ENCODE measurements at regions not wholly inside any gene's neighbourhood (a gene's known extent, or its start where the extent isn't known, plus 50 kb on each side); places are given as distances from the start of the nearest gene placed in this dataset.

DNA sequence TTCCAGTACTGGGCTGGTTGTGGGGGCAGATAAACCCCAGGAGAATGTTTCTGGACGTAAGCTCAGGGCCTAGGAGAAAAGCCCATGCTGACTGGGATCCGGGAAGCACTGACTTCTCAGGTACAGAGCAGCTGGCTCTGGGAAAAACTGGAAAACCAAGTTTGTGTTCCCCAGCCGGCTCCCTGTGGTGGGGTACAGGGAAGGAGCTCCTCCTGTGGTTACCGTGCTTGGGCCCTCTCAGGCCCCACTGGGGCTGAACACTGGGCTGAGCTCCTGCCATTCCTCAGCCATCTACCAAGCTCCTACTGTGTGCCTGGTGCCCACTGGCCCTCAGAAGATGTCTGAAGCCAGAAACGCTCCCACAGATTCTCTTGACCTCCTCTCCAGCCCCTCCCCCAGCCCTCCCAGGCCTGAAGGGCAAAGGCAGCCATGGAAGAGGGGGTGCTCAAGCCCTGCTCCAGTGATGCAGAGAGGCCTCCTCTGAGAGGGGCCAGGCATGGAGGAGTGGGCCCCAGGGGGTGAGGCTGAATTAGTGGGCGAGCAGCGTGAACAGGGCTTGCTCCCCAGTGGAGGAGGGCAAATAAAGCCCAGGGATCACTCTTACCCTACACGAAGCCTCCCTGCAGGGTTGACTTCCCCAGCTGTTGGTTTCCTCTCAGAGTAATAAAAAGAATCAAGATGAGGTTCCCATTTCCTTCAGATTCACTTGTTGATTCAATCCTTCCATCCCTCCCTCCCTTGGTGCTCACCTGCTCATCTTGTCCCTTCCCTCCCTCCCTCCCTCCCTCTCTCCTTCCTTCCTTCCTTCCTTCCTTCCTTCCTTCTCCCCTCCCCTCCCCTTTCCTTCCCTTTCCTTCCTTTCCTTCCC lies 100.0 kb downstream of the VEGFA start:
- peak overlapping the region in 1 of 2 experiments; percentile 60; a peak in 2 of 4 replicates for H3K9ac ChIP-seq (ENCODE audit: insufficient read depth in 1 of 2, low read depth in 2 of 2, low read length in 2 of 2)
- intact Hi-C loops (cut with micrococcal nuclease) (no loop called here), in situ Hi-C loops (cut with MboI) (no loop called here)
- no peak overlapping the region for H3K27ac ChIP-seq (ENCODE audit: extremely low read depth, low read depth, low read length)
- no peak for FAIRE-seq
- no peaks in the 10 kb centered on the region for H3K27me3 ChIP-seq (ENCODE audit: control insufficient read depth in 2 of 2, insufficient read depth in 2 of 2, low read length in 2 of 2)
- H3K79me2 ChIP-seq (ENCODE audit: control insufficient read depth, insufficient read depth, low read length) = no peaks in the 10 kb centered on the region
- peaks cover 10 to 27% of the 10 kb centered on the region in 2 experiments for H3K4me1 ChIP-seq (replicated peaks in 1 of 2; ENCODE audit: control insufficient read depth in 2 of 2, insufficient read depth in 2 of 2, low read length in 2 of 2)
- 43% methylated on average over 8 of the region's 8 CpGs for WGBS (ENCODE audit: insufficient coverage, low coverage, missing lambda C conversion rate)
- POLR2A ChIA-PET = interaction anchor here (0.6 to 1.2 kb wide), 9 partner anchors 8 to 237 kb away, joined by 3 to 4 read pairs (median 3); no protein-coding TSS in a partner anchor
- H3K4me2 ChIP-seq (ENCODE audit: insufficient read depth, low read length) = no peak overlapping the region
- no peaks in the 10 kb centered on the region for H3K9me1 ChIP-seq (ENCODE audit: control insufficient read depth, insufficient read depth, low read length)
- H3K4me3 ChIP-seq = no peak overlapping the region
- CTCF ChIA-PET (ENCODE audit: low intra/inter-chr PET ratio) = no interaction called here
- no peaks in the 10 kb centered on the region for H3K9me3 ChIP-seq (replicated peaks; ENCODE audit: control insufficient read depth, insufficient read depth, low read depth, low read length)
- H4K20me1 ChIP-seq (replicated peaks; ENCODE audit: control insufficient read depth, insufficient read depth, low read length) = no peaks in the 10 kb centered on the region
- H3K36me3 ChIP-seq (ENCODE audit: control insufficient read depth, insufficient read depth, low read length) = no peaks in the 10 kb centered on the region
- no TSS peak for BruUV-seq (replicated peaks)
- ATAC-seq = no peak; the same call in 2 of the 3 replicates
- H2AFZ ChIP-seq (ENCODE audit: low read depth, low read length) = no peak overlapping the region; the same call in 1 of the 2 replicates
- DNase-seq (ENCODE audit: extremely low read depth in 1 of 4, low spot score in 3 of 4) = no peak
- TF ChIP-seq SPI1 (IDR thresholded peaks at IDR 0.05; ENCODE audit: borderline replicate concordance, low read depth, low read length) (peak; percentile 36; the same call in 1 of the 2 replicates), PHF21A (IDR thresholded peaks at IDR 0.05; ENCODE audit: borderline replicate concordance, low read depth) (no peak), ZNF217 (CRISPR knock-in tag; IDR thresholded peaks at IDR 0.05) (no peak), ZNF76 (CRISPR knock-in tag; IDR thresholded peaks at IDR 0.05; ENCODE audit: borderline replicate concordance) (no peak), SAFB (IDR thresholded peaks at IDR 0.05; ENCODE audit: borderline replicate concordance, low read depth, low read length) (no peak), DPF2 (IDR thresholded peaks at IDR 0.05) (no peak), MYBL2 (IDR thresholded peaks at IDR 0.05; ENCODE audit: low read depth) (no peak), MYBL2 (CRISPR knock-in tag; IDR thresholded peaks at IDR 0.05; ENCODE audit: borderline replicate concordance) (no peak)
- TF ChIP-seq, protein P1, sequence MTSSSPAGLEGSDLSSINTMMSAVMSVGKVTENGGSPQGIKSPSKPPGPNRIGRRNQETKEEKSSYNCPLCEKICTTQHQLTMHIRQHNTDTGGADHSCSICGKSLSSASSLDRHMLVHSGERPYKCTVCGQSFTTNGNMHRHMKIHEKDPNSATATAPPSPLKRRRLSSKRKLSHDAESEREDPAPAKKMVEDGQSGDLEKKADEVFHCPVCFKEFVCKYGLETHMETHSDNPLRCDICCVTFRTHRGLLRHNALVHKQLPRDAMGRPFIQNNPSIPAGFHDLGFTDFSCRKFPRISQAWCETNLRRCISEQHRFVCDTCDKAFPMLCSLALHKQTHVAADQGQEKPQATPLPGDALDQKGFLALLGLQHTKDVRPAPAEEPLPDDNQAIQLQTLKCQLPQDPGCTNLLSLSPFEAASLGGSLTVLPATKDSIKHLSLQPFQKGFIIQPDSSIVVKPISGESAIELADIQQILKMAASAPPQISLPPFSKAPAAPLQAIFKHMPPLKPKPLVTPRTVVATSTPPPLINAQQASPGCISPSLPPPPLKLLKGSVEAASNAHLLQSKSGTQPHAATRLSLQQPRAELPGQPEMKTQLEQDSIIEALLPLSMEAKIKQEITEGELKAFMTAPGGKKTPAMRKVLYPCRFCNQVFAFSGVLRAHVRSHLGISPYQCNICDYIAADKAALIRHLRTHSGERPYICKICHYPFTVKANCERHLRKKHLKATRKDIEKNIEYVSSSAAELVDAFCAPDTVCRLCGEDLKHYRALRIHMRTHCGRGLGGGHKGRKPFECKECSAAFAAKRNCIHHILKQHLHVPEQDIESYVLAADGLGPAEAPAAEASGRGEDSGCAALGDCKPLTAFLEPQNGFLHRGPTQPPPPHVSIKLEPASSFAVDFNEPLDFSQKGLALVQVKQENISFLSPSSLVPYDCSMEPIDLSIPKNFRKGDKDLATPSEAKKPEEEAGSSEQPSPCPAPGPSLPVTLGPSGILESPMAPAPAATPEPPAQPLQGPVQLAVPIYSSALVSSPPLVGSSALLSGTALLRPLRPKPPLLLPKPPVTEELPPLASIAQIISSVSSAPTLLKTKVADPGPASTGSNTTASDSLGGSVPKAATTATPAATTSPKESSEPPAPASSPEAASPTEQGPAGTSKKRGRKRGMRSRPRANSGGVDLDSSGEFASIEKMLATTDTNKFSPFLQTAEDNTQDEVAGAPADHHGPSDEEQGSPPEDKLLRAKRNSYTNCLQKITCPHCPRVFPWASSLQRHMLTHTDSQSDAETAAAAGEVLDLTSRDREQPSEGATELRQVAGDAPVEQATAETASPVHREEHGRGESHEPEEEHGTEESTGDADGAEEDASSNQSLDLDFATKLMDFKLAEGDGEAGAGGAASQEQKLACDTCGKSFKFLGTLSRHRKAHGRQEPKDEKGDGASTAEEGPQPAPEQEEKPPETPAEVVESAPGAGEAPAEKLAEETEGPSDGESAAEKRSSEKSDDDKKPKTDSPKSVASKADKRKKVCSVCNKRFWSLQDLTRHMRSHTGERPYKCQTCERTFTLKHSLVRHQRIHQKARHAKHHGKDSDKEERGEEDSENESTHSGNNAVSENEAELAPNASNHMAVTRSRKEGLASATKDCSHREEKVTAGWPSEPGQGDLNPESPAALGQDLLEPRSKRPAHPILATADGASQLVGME (CRISPR knock-in tag; IDR thresholded peaks at IDR 0.05) = no peak
- TF ChIP-seq, protein P2, sequence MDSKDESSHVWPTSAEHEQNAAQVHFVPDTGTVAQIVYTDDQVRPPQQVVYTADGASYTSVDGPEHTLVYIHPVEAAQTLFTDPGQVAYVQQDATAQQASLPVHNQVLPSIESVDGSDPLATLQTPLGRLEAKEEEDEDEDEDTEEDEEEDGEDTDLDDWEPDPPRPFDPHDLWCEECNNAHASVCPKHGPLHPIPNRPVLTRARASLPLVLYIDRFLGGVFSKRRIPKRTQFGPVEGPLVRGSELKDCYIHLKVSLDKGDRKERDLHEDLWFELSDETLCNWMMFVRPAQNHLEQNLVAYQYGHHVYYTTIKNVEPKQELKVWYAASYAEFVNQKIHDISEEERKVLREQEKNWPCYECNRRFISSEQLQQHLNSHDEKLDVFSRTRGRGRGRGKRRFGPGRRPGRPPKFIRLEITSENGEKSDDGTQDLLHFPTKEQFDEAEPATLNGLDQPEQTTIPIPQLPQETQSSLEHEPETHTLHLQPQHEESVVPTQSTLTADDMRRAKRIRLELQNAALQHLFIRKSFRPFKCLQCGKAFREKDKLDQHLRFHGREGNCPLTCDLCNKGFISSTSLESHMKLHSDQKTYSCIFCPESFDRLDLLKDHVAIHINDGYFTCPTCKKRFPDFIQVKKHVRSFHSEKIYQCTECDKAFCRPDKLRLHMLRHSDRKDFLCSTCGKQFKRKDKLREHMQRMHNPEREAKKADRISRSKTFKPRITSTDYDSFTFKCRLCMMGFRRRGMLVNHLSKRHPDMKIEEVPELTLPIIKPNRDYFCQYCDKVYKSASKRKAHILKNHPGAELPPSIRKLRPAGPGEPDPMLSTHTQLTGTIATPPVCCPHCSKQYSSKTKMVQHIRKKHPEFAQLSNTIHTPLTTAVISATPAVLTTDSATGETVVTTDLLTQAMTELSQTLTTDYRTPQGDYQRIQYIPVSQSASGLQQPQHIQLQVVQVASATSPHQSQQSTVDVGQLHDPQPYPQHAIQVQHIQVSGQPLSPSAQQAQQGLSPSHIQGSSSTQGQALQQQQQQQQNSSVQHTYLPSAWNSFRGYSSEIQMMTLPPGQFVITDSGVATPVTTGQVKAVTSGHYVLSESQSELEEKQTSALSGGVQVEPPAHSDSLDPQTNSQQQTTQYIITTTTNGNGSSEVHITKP (IDR thresholded peaks at IDR 0.05; ENCODE audit: partially characterized antibody) = no peak
- TF ChIP-seq, protein P3, sequence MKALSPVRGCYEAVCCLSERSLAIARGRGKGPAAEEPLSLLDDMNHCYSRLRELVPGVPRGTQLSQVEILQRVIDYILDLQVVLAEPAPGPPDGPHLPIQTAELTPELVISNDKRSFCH (CRISPR knock-in tag; IDR thresholded peaks at IDR 0.05) = no peak
- TF ChIP-seq, protein P3 (tag; IDR thresholded peaks at IDR 0.05) = no peak

Data from K562 (cell line).